Thoracic aorta (tissue), 2 donors: ENCODE measurements at regions not wholly inside any gene's neighbourhood (a gene's known extent, or its start where the extent isn't known, plus 50 kb on each side); places are given as distances from the start of the nearest gene placed in this dataset.

Source experiments
- ATAC-seq: fragments of 150-250 bp; one replicate; pipeline ENCODE4 v1.8.0; 2017; ENCODE audit warnings: low read depth; ENCODE audit not compliant: insufficient number of reproducible peaks, low FRiP score
- DNase-seq: peaks from one replicate; pipeline ENCODE4 v3.0.0-alpha.2; 2020; ENCODE audit warnings: low spot score
- H3K27ac ChIP-seq, 2 donors: fragments of 200-600 bp; sonication (generic); 1 replicate in 1 of 2; 2 replicates in 1 of 2; pipeline ENCODE4 v1.5.1; 2016; ENCODE audit warnings: mild to moderate bottlenecking in 2 of 2, moderate library complexity in 2 of 2
- H3K27me3 ChIP-seq: fragments of 200-600 bp; sonication (generic); replicated peaks from 2 replicates; pipeline ENCODE4 v1.6.0; 2016; ENCODE audit warnings: mild to moderate bottlenecking; ENCODE audit not compliant: insufficient read depth
- H3K36me3 ChIP-seq: fragments of 200-600 bp; sonication (generic); one replicate; pipeline ENCODE4 v1.5.1; 2016
- H3K4me1 ChIP-seq, 2 donors: fragments of 200-600 bp; sonication (generic); 1 replicate in 1 of 2; 2 replicates in 1 of 2; pipeline versions ENCODE4 v1.5.1 to v1.6.0; 2016; ENCODE audit warnings: low read depth in 2 of 2, mild to moderate bottlenecking in 1 of 2; ENCODE audit not compliant: control insufficient read depth in 1 of 2
- H3K4me3 ChIP-seq: fragments of 200-600 bp; sonication (generic); 2 replicates; pipeline ENCODE4 v1.5.1; 2016; ENCODE audit warnings: mild to moderate bottlenecking
- H3K9me3 ChIP-seq: fragments of 200-600 bp; sonication (generic); 2 replicates; pipeline ENCODE4 v1.5.1; 2016
- CTCF ChIP-seq: fragments of 200-600 bp; sonication (generic); IDR thresholded peaks from one replicate; pipeline ENCODE4 v1.5.1; 2019; ENCODE audit warnings: antibody characterized with exemption

GRCh38 chr9:81387360-81388106, 301.8 kb downstream of the TLE1 start:
- ATAC-seq: no peak
- no peak for TF ChIP-seq CTCF
- Histone ChIP-seq H3K36me3 (no peaks in the 10 kb centered on the region), H3K4me3 (no peak overlapping the region), H3K4me1 (peaks cover 0 to 8% of the 10 kb centered on the region in 2 donors), H3K27ac (no peak overlapping the region), H3K9me3 (no peaks in the 10 kb centered on the region), H3K27me3 (no peaks in the 10 kb centered on the region)
- DNase-seq: no peak

- Histone ChIP-seq H3K27me3 (no peaks in the 10 kb centered on the region), H3K27ac (no peak overlapping the region), H3K9me3 (no peaks in the 10 kb centered on the region), H3K4me3 (no peak overlapping the region), H3K4me1 (peaks cover 0 to 11% of the 10 kb centered on the region in 2 donors), H3K36me3 (no peaks in the 10 kb centered on the region)
- ATAC-seq (no peak), DNase-seq (no peak)
- TF ChIP-seq CTCF: no peak
These were observed 304.4 kb downstream of the TLE1 start for GRCh38 chr9:81384911-81385310.

- no peaks in the 10 kb centered on the region for H3K9me3 ChIP-seq
- H3K4me3 ChIP-seq: no peak overlapping the region
- H3K4me1 ChIP-seq: peaks cover 0 to 26% of the 10 kb centered on the region in 2 donors
- H3K27me3 ChIP-seq: no peaks in the 10 kb centered on the region
- H3K27ac ChIP-seq: no peak overlapping the region
- TF ChIP-seq CTCF: no peak
- no peak for DNase-seq
- no peak for ATAC-seq
- H3K36me3 ChIP-seq: no peaks in the 10 kb centered on the region
These were observed 307.1 kb downstream of the TLE1 start for GRCh38 chr9:81382281-81382680.

GRCh38 chr9:81381694-81382093, 307.7 kb downstream of the TLE1 start:
- no peak for ATAC-seq
- Histone ChIP-seq H3K27ac (no peak overlapping the region), H3K27me3 (no peaks in the 10 kb centered on the region), H3K9me3 (no peaks in the 10 kb centered on the region), H3K4me3 (no peak overlapping the region), H3K36me3 (no peaks in the 10 kb centered on the region), H3K4me1 (peaks cover 0 to 27% of the 10 kb centered on the region in 2 donors)
- no peak for TF ChIP-seq CTCF
- DNase-seq: no peak

GRCh38 chr9:81380504-81381359, 308.6 kb downstream of the TLE1 start:
- ATAC-seq (no peak), DNase-seq (no peak)
- no peak overlapping the region for H3K27ac ChIP-seq
- H3K36me3 ChIP-seq: no peaks in the 10 kb centered on the region
- H3K27me3 ChIP-seq: no peaks in the 10 kb centered on the region
- no peaks in the 10 kb centered on the region for H3K9me3 ChIP-seq
- H3K4me3 ChIP-seq: no peak overlapping the region
- no peak for TF ChIP-seq CTCF
- H3K4me1 ChIP-seq: peaks cover 0 to 28% of the 10 kb centered on the region in 2 donors
